Right hindlimb (tissue), 1 donor: ENCODE measurements at regions not wholly inside any gene's neighbourhood (a gene's known extent, or its start where the extent isn't known, plus 50 kb on each side); places are given as distances from the start of the nearest gene placed in this dataset.
A peak's percentile ranks its signal among the peaks of the same experiment; 100 is the strongest.

ENCODE experiments used
- DNase-seq: peaks from one replicate; pipeline ENCODE4 v3.0.0-alpha.2; 2018

- DNase-seq, result no peak
Observed at GRCh38 chr1:116454940-116455339, 81.9 kb downstream of the ATP1A1 start.

- no peak for DNase-seq
Observed at GRCh38 chr1:116455509-116455908, 82.5 kb downstream of the ATP1A1 start.

GRCh38 chr1:116457946-116458604 is 85.0 kb downstream of the ATP1A1 start:
- DNase-seq, result peak; percentile 73

GRCh38 chr1:116458695-116459094 is 85.7 kb downstream of the ATP1A1 start:
- no peak for DNase-seq

GRCh38 chr1:116460261-116460660 is 87.2 kb downstream of the ATP1A1 start:
- DNase-seq, result no peak

GRCh38 chr1:116460783-116461376 is 87.8 kb downstream of the ATP1A1 start:
- no peak for DNase-seq

GRCh38 chr1:116461723-116462122 is 88.7 kb downstream of the ATP1A1 start:
- no peak for DNase-seq

- DNase-seq, result no peak
Observed at GRCh38 chr1:116462722-116463121, 89.7 kb downstream of the ATP1A1 start.

GRCh38 chr1:116463730-116464129 is 90.7 kb downstream of the ATP1A1 start:
- DNase-seq, result no peak
